Activated T-helper 17 cell treated with anti-CD3 and anti-CD28 coated beads, Interleukin-2, amount 50 U/mL, for 72 hours (primary cell): ENCODE measurements at regions not wholly inside any gene's neighbourhood (a gene's known extent, or its start where the extent isn't known, plus 50 kb on each side); places are given as distances from the start of the nearest gene placed in this dataset.
"Not testable (repeated sequence)": the region's sequence is repeated elsewhere in the genome, so short reads cannot be mapped to it uniquely, and the experiment has no call there.

Experiments used
- ATAC-seq: fragments of 150-1000 bp; cut with Tn5 transposase; replicated peaks from 2 replicates; pipeline ENCODE4 v1.10.0; 2021; ENCODE audit warnings: mild to moderate bottlenecking, moderate library complexity
- H3K27ac Mint-ChIP-seq: one replicate; pipeline ENCODE4 v1.8.0; 2022; ENCODE audit warnings: mixed read lengths
- H3K27me3 Mint-ChIP-seq: one replicate; pipeline ENCODE4 v1.8.0; 2022; ENCODE audit warnings: mixed read lengths
- H3K36me3 Mint-ChIP-seq: one replicate; pipeline ENCODE4 v1.8.0; 2022; ENCODE audit warnings: low read depth, mild to moderate bottlenecking, mixed read lengths
- H3K4me1 Mint-ChIP-seq: one replicate; pipeline ENCODE4 v1.8.0; 2022; ENCODE audit warnings: mixed read lengths
- H3K4me3 Mint-ChIP-seq: one replicate; pipeline ENCODE4 v1.8.0; 2022; ENCODE audit warnings: mild to moderate bottlenecking, mixed read lengths
- H3K9me3 Mint-ChIP-seq: one replicate; pipeline ENCODE4 v1.8.0; 2022; ENCODE audit warnings: mixed read lengths

- Mint-ChIP-seq H3K9me3 (no peaks in the 10 kb centered on the region), H3K27me3 (no peaks in the 10 kb centered on the region), H3K27ac (peak overlapping the region; percentile 90), H3K36me3 (no peaks in the 10 kb centered on the region), H3K4me1 (peaks cover 8% of the 10 kb centered on the region), H3K4me3 (peak overlapping the region; percentile 94)
- peak; percentile 95 for ATAC-seq
Observed at GRCh38 chr6:27188061-27188884, 59.2 kb upstream of the PRSS16 start.

DNA sequence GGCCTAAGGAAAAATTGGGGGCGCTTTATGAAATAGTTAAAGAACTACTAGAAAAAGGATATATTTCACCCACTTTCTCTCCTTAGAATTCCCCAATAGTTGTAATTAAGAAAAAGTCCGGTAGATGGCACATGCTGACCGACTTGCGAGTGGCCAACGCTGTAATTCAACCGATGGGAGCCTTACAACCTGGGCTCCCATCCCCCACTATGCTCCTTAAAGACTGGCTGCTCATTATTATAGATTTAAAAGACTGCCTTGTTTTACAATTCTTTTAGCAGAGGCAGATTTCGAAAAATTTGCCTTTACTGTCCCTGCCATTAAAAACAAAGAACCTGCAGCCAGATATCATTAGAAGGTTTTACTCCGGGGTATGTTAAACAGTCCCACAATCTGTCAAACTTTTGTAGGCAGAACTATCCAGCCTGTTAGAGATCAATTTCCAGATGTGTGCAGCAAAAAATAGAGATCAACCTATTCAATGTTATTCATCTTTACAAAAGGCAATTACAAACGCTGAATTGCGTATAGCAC, 58.5 kb upstream of the PRSS16 start:
- no peaks in the 10 kb centered on the region for H3K36me3 Mint-ChIP-seq
- no peaks in the 10 kb centered on the region for H3K9me3 Mint-ChIP-seq
- peaks cover 8% of the 10 kb centered on the region for H3K4me1 Mint-ChIP-seq
- H3K27me3 Mint-ChIP-seq = no peaks in the 10 kb centered on the region
- H3K27ac Mint-ChIP-seq = peak overlapping the region; percentile 90
- peak; percentile 86 for ATAC-seq
- H3K4me3 Mint-ChIP-seq = peak overlapping the region; percentile 94

GRCh38 chr6:27190126-27190525, 57.4 kb upstream of the PRSS16 start:
- H3K27me3 Mint-ChIP-seq = no peaks in the 10 kb centered on the region
- H3K36me3 Mint-ChIP-seq = no peaks in the 10 kb centered on the region
- peaks cover 8% of the 10 kb centered on the region for H3K4me1 Mint-ChIP-seq
- no peak for ATAC-seq
- H3K9me3 Mint-ChIP-seq = no peaks in the 10 kb centered on the region
- no peak overlapping the region for H3K4me3 Mint-ChIP-seq
- H3K27ac Mint-ChIP-seq = no peak overlapping the region

GRCh38 chr6:27194453-27194852, 53.0 kb upstream of the PRSS16 start:
- H3K9me3 Mint-ChIP-seq, ATAC-seq, H3K4me1 Mint-ChIP-seq, H3K27me3 Mint-ChIP-seq, H3K4me3 Mint-ChIP-seq, H3K36me3 Mint-ChIP-seq, H3K27ac Mint-ChIP-seq: not testable (repeated sequence)

DNA sequence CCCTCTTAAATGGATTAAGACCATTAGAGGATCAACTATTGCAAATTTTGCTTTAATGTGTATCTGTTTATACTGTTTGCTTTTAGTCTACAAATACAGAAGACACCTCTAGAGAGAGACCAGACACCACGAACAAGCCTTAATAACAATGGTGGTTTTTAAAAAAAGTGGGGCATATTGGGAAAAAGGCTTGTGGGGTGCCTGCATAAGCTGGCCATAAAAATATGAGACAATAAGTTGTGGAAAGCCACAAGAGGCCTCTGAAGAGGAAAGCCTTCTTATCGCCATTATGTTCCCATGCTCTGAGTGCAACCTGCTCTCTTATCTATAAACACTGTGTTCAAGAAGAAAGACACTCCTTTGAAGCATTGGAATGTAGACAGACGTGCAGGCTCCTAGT, 52.0 kb upstream of the PRSS16 start:
- ATAC-seq, H3K9me3 Mint-ChIP-seq, H3K36me3 Mint-ChIP-seq, H3K4me3 Mint-ChIP-seq, H3K27me3 Mint-ChIP-seq, H3K27ac Mint-ChIP-seq, H3K4me1 Mint-ChIP-seq: not testable (repeated sequence)
